Hypothalamus (tissue), 51 donors: ENCODE measurements at regions not wholly inside any gene's neighbourhood (a gene's known extent, or its start where the extent isn't known, plus 50 kb on each side); places are given as distances from the start of the nearest gene placed in this dataset.
A peak's percentile ranks its signal among the peaks of the same experiment; 100 is the strongest.

Experiments used
- DNase-seq, 51 donors: peaks; one replicate each; lab custom pipeline; 2025; lab: John Stamatoyannopoulos, UW

GRCh38 chr9:95822583-95823431 is 52.7 kb upstream of the ERCC6L2 start:
- no peak for DNase-seq

GRCh38 chr9:95822015-95822414 is 53.5 kb upstream of the ERCC6L2 start:
- DNase-seq = no peak

GRCh38 chr9:95820074-95820473 is 55.4 kb upstream of the ERCC6L2 start:
- no peak for DNase-seq

- DNase-seq = no peak
These were observed 55.9 kb upstream of the ERCC6L2 start for GRCh38 chr9:95819636-95820035.

- no peak for DNase-seq
These were observed 58.3 kb upstream of the ERCC6L2 start for GRCh38 chr9:95817205-95817604.

GRCh38 chr9:95816716-95817115 is 58.8 kb upstream of the ERCC6L2 start:
- no peak for DNase-seq

GRCh38 chr9:95815961-95816360 is 59.5 kb upstream of the ERCC6L2 start:
- DNase-seq = no peak

- no peak for DNase-seq
These were observed 60.4 kb upstream of the ERCC6L2 start for GRCh38 chr9:95815133-95815532.

- DNase-seq = no peak
These were observed 61.6 kb upstream of the ERCC6L2 start for GRCh38 chr9:95813923-95814322.

GRCh38 chr9:95810814-95811213 is 64.7 kb upstream of the ERCC6L2 start:
- DNase-seq = no peak

GRCh38 chr9:95810133-95810532 is 65.4 kb upstream of the ERCC6L2 start:
- DNase-seq = no peak

- no peak for DNase-seq
These were observed 65.8 kb upstream of the ERCC6L2 start for GRCh38 chr9:95809686-95810085.

- peak in 1 of 51 donors; percentile 1 for DNase-seq
These were observed 67.5 kb upstream of the ERCC6L2 start for GRCh38 chr9:95808011-95808410.

- no peak for DNase-seq
These were observed 68.1 kb upstream of the ERCC6L2 start for GRCh38 chr9:95807326-95807947.

GRCh38 chr9:95803197-95803596 is 72.3 kb upstream of the ERCC6L2 start:
- no peak for DNase-seq

GRCh38 chr9:95801797-95802196 is 73.7 kb upstream of the ERCC6L2 start:
- DNase-seq = no peak

GRCh38 chr9:95796029-95796428 is 79.5 kb upstream of the ERCC6L2 start:
- no peak for DNase-seq

- no peak for DNase-seq
These were observed 81.3 kb upstream of the ERCC6L2 start for GRCh38 chr9:95793924-95794828.

GRCh38 chr9:95791695-95792094 is 83.8 kb upstream of the ERCC6L2 start:
- DNase-seq = no peak

GRCh38 chr9:95791286-95791685 is 84.2 kb upstream of the ERCC6L2 start:
- DNase-seq = no peak

- peak in 3 of 51 donors; percentile 10 to 11 (median 10) for DNase-seq
These were observed 86.9 kb upstream of the ERCC6L2 start for GRCh38 chr9:95788521-95788991.
